PC-9 (cell line): ENCODE measurements at regions not wholly inside any gene's neighbourhood (a gene's known extent, or its start where the extent isn't known, plus 50 kb on each side); places are given as distances from the start of the nearest gene placed in this dataset.
"Not testable (repeated sequence)": the region's sequence is repeated elsewhere in the genome, so short reads cannot be mapped to it uniquely, and the experiment has no call there.

ENCODE experiments used
- CTCF ChIP-seq: fragments of 200-600 bp; sonication (generic); conservative IDR thresholded peaks from 2 replicates; pipeline ENCODE4 v1.6.1; 2017; ENCODE audit warnings: mixed run types, antibody characterized with exemption, mild to moderate bottlenecking, moderate library complexity
- EZH2 ChIP-seq: fragments of 200-600 bp; sonication (generic); IDR thresholded peaks from 2 replicates; pipeline ENCODE4 v1.8.0; 2017; ENCODE audit warnings: antibody characterized with exemption, low read depth

- TF ChIP-seq CTCF, EZH2: not testable (repeated sequence)
Observed at GRCh38 chr14:105697955-105698354, 171.6 kb downstream of the TMEM121 start.
